ENCODE measurements at regions not wholly inside any gene's neighbourhood (a gene's known extent, or its start where the extent isn't known, plus 50 kb on each side); places are given as distances from the start of the nearest gene placed in this dataset.

GRCh38 chr12:58583940-58584339, 336.4 kb downstream of the LRIG3 start:
- no peak for TF ChIP-seq CTCF (IDR thresholded peaks at IDR 0.05)
- TF ChIP-seq EZH2 (IDR thresholded peaks at IDR 0.05; ENCODE audit: borderline replicate concordance, insufficient read depth, low read depth, low read length, poor library complexity, severe bottlenecking), result no peak

GRCh38 chr12:58584880-58585279, 335.4 kb downstream of the LRIG3 start:
- Mint-ChIP-seq H3K27me3 (no peaks in the 10 kb centered on the region), H3K27ac (no peak overlapping the region), H3K4me1 (no peaks in the 10 kb centered on the region), H3K4me3 (no peak overlapping the region), H3K9me3 (ENCODE audit: insufficient read depth) (no peaks in the 10 kb centered on the region)
- no peak overlapping the region for H3K27ac ChIP-seq (ENCODE audit: low read length in 2 of 2)
- CTCF ChIA-PET, result no interaction called here
- H3K36me3 ChIP-seq (replicated peaks in 1 of 2; ENCODE audit: control extremely low read depth in 1 of 2, control insufficient read depth in 1 of 2, extremely low read depth in 1 of 2, insufficient read depth in 2 of 2, low read length in 1 of 2), result no peaks in the 10 kb centered on the region
- H2AFZ ChIP-seq (ENCODE audit: insufficient read depth, low read depth, low read length, poor library complexity, severe bottlenecking), result no peak overlapping the region
- ATAC-seq (ENCODE audit: low read depth), result no peak
- no peaks in the 10 kb centered on the region for H4K20me1 ChIP-seq (ENCODE audit: control insufficient read depth, insufficient read depth, low read length, poor library complexity, severe bottlenecking)
- H3K9ac ChIP-seq (ENCODE audit: low read length), result no peak overlapping the region
- no peaks in the 10 kb centered on the region for H3K79me2 ChIP-seq (ENCODE audit: control insufficient read depth, insufficient read depth, low read length)
- no peaks in the 10 kb centered on the region for H3K4me1 ChIP-seq (ENCODE audit: control insufficient read depth in 2 of 2, insufficient read depth in 2 of 2, low read length in 2 of 2)
- 60% methylated on average over 1 of the region's 2 CpGs for WGBS (ENCODE audit: insufficient coverage)
- no peaks in the 10 kb centered on the region for H3K27me3 ChIP-seq (replicated peaks in 1 of 4; ENCODE audit: control extremely low read depth in 1 of 4, control insufficient read depth in 3 of 4, insufficient read depth in 4 of 4, low read length in 3 of 4)
- POLR2A ChIA-PET, result no interaction called here
- DNase-seq, result no peak
- no peak overlapping the region for H3K4me2 ChIP-seq (replicated peaks; ENCODE audit: low read depth, low read length, poor library complexity, severe bottlenecking)
- intact Hi-C loops (cut with micrococcal nuclease), result no loop called here
- no peak overlapping the region for H3K4me3 ChIP-seq (ENCODE audit: control extremely low read depth in 1 of 5, extremely low read depth in 1 of 5, insufficient read depth in 1 of 5, low read depth in 2 of 5, low read length in 4 of 5)
- no peak for TF ChIP-seq CTCF (IDR thresholded peaks at IDR 0.05)
- TF ChIP-seq EZH2 (IDR thresholded peaks at IDR 0.05; ENCODE audit: borderline replicate concordance, insufficient read depth, low read depth, low read length, poor library complexity, severe bottlenecking), result no peak
- no peaks in the 10 kb centered on the region for H3K9me3 ChIP-seq (ENCODE audit: control extremely low read depth in 1 of 3, control insufficient read depth in 2 of 3, insufficient read depth in 1 of 3, low read length in 2 of 3)

More at GRCh38 chr12:58583940-58584339, 336.4 kb downstream of the LRIG3 start:
- Histone ChIP-seq H3K4me2 (replicated peaks; ENCODE audit: low read depth, low read length, poor library complexity, severe bottlenecking) (no peak overlapping the region), H3K4me3 (ENCODE audit: control extremely low read depth in 1 of 5, extremely low read depth in 1 of 5, insufficient read depth in 1 of 5, low read depth in 2 of 5, low read length in 4 of 5) (no peak overlapping the region), H3K9me3 (ENCODE audit: control extremely low read depth in 1 of 3, control insufficient read depth in 2 of 3, insufficient read depth in 1 of 3, low read length in 2 of 3) (no peaks in the 10 kb centered on the region), H3K4me1 (ENCODE audit: control insufficient read depth in 2 of 2, insufficient read depth in 2 of 2, low read length in 2 of 2) (no peaks in the 10 kb centered on the region), H3K27me3 (replicated peaks in 1 of 4; ENCODE audit: control extremely low read depth in 1 of 4, control insufficient read depth in 3 of 4, insufficient read depth in 4 of 4, low read length in 3 of 4) (no peaks in the 10 kb centered on the region), H3K79me2 (ENCODE audit: control insufficient read depth, insufficient read depth, low read length) (no peaks in the 10 kb centered on the region), H2AFZ (ENCODE audit: insufficient read depth, low read depth, low read length, poor library complexity, severe bottlenecking) (no peak overlapping the region), H3K36me3 (replicated peaks in 1 of 2; ENCODE audit: control extremely low read depth in 1 of 2, control insufficient read depth in 1 of 2, extremely low read depth in 1 of 2, insufficient read depth in 2 of 2, low read length in 1 of 2) (no peaks in the 10 kb centered on the region), H4K20me1 (ENCODE audit: control insufficient read depth, insufficient read depth, low read length, poor library complexity, severe bottlenecking) (no peaks in the 10 kb centered on the region), H3K27ac (ENCODE audit: low read length in 2 of 2) (no peak overlapping the region), H3K9ac (ENCODE audit: low read length) (no peak overlapping the region)
- H3K27me3 Mint-ChIP-seq, result no peaks in the 10 kb centered on the region
- H3K4me3 Mint-ChIP-seq, result no peak overlapping the region
- DNase-seq, result no peak
- intact Hi-C loops (cut with micrococcal nuclease), result no loop called here
- ChIA-PET POLR2A (no interaction called here), CTCF (no interaction called here)
- no peak for ATAC-seq (ENCODE audit: low read depth)
- no peaks in the 10 kb centered on the region for H3K4me1 Mint-ChIP-seq
- no CpG with 5 or more reads among the region's 1 CpG for WGBS (ENCODE audit: insufficient coverage)
- no peak overlapping the region for H3K27ac Mint-ChIP-seq
- H3K9me3 Mint-ChIP-seq (ENCODE audit: insufficient read depth), result no peaks in the 10 kb centered on the region

Measured in B cell (primary cell).